DMS153 (cell line): ENCODE measurements at regions not wholly inside any gene's neighbourhood (a gene's known extent, or its start where the extent isn't known, plus 50 kb on each side); places are given as distances from the start of the nearest gene placed in this dataset.

Experiments
- DNase-seq: peaks from one replicate; lab custom pipeline; 2025; lab: John Stamatoyannopoulos, UW

- no peak for DNase-seq
Observed at GRCh38 chr1:81392526-81393226, 408.1 kb upstream of the ADGRL2 start.

DNA sequence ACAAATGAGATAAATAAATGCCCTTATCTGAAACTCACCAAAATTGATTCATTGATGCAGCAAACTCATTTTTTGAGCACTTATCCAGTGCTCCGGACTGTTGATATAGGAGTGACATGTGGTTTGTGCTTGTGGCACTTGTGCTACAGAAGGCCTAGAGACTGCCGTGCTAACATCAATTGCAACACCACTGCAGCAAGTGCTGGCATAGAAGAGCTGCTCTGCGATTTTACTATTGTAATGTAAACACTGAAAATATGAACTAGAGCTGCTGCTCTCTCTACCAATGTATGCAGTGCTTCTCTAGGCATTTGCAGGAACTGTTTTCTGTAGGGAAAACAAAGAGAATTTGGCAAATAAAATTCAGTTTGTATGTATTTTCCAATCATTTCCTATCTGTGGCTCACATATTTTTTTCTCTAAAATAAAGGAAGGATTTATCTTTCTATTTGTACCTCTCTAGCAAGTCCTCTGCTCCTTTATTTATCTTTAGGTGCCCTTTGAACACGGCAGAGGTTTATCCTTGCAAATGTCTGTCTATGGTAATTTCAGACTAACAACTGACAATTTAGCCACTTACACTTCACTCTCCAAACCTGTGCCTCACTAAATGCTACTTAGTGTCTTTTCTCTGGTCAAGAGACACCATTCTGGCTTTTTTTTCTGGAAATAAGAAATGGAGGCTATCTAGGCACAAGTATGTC, 409.5 kb upstream of the ADGRL2 start:
- DNase-seq = peak; percentile 52

GRCh38 chr1:81388435-81388834, 412.3 kb upstream of the ADGRL2 start:
- no peak for DNase-seq

DNA sequence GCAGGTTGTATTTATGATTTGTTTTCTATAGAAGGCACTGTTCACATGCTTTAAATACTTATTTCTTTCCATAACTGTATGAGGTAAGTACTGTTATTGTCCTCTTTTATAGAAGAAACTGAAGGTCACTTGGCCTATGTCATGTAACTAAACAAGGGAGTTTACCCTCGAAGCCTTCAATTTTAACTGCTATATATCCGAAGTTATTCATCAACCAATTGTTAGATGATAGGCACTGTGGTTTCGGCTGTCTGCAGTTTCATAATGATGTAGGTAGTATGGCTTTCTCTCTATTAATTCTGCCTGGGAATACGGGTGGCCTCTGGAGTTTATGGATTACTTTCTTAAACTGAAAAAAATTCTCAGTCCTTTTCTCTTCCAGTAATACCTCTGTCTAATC, 413.3 kb upstream of the ADGRL2 start:
- no peak for DNase-seq

- no peak for DNase-seq
Observed at GRCh38 chr1:81382561-81382960, 418.2 kb upstream of the ADGRL2 start.

DNA sequence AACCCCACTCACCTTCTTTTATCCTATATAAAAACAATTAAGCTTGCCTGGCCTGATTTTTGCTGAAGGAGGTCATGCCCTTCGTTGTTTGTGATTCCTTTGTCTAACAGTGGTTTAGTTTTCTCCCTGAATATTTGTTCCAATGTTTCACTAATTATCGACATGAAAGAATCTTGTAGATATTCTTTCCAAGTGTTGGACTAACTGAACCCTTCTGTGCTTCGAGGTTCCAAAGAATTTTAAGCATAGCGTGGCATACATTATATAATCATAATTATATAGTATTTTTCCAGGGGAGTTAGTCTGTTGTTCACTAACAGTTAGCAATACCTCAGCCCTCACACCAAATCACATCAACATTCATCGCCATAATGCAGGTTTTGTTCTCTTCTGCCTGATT, 418.9 kb upstream of the ADGRL2 start:
- no peak for DNase-seq

GRCh38 chr1:81380436-81380835, 420.3 kb upstream of the ADGRL2 start:
- no peak for DNase-seq

DNA sequence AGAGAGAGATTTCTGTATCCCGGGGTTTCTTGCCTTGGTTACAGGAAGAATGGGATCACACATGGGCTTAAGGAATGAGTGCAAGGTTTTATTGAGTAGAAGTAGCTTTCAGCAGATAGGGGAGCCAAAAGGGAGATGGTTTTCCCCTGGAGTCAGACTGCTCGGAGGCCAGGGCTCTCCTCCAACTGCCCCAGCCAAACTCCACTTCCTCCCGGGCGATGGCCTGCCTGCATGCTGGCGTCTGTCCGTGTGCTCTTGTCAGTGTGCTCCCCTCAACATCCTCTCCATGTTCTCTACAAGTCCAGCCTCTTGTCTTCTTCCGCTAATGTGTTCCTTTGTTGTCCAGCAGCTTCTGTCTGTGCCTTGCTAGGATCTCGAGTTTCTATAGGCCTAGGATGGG, 421.3 kb upstream of the ADGRL2 start:
- DNase-seq = no peak

DNA sequence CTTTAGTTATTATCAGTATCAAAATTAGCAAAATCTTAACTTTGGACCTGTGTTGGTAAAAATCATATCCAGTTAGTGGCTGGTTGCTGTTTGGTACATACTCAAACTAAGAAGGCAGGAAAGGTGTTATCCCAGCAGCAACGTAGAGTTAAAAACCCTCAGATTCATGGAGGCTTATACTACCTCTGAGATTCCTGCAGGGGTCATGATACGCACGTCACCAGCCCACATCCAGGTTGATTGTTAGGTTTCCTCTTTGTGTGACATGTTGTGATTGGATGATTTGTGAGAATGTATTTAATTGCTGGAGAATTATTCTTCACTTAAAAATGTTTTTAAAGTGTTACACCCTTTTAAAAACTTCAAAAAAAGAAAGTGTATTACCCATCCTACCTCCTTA, 423.3 kb upstream of the ADGRL2 start:
- DNase-seq = no peak

DNA sequence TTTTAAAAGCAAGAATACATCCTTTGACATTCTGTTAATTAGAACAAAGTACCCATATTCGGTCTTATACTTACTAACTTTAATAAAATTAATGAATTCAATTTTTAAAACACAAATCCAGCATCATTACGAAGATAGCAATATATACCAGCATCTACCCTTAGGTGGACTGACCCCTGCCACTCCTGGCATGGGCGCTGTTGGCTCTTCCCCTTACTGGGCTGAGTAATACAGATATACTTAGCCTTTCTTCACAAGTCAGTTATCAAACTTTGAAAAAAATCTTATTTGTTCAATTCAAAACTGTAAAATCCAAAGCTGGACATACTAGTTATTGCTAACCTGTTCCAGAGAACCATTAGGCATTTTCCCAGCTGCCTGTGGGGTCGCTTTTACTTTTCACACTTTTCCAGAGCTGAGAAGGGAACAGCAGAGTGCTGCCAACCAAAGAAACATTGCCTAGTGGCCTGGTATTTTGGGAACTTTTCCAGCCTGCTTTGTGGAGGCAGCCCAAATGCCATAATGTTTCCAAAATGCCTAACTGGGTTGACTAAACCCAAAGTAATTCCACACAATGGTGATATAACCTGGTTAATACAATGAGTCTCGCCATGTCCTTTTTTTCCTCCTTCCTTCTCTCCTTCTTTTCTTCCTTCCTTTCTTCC, 424.7 kb upstream of the ADGRL2 start:
- no peak for DNase-seq

DNA sequence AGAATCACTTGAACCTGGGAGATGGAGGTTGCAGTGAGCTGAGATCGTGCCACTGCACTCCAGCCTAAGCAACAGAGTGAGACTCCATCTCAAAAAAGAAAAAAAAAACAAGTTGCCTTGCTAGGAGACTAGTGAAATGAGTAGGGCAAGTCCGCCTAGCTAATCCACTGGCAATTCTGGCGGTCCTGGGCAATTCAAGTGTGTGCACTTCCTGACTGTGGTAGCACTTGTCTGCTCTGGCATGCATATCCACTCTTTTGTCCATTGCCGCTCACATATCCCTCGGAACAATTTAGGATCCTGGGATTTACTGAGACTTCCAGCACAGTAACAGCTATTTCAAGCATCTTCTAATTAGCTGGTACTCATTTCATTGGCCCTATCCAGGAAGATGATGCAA, 426.3 kb upstream of the ADGRL2 start:
- no peak for DNase-seq

GRCh38 chr1:81371864-81372263, 428.9 kb upstream of the ADGRL2 start:
- DNase-seq = no peak

DNA sequence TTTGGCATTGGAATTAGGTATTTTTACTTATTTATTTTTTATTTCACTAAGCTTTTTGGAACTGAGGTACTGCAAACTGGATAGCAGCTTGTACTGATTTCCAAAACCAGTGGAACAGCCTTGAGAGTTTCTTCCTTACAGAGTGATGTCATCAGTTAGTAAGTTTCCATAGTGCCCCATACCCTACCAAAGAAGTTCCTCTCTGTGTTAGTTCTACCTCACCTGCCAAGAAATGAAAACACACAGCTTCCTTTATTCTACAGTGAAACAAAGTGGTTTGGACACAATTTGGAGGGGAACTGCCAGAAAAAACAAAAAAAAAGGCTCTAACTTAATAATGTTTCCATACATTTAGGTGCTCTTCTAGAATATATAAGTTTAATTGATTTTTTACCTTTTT, 430.9 kb upstream of the ADGRL2 start:
- DNase-seq = no peak

- DNase-seq = no peak
Observed at GRCh38 chr1:81366173-81366572, 434.6 kb upstream of the ADGRL2 start.

GRCh38 chr1:81364088-81364487, 436.6 kb upstream of the ADGRL2 start:
- no peak for DNase-seq

DNA sequence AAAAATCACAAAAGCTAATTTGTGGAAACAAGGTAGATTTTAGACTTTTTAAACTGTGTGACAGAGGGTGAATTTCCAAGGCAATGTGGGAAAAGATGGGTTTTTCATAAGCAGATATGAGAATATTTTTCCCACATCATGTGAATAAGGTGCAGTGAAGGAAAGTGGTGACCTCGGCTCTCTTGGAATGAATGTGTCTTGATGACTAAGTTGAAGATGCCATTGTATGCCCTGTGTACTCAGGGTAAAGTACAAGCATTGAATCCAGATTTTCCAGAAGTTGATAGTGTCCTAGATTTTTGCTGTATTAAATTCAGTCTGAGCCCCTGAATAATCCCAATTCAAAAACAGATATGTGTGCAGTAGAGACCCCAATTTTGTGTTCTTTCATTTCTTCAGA, 442.6 kb upstream of the ADGRL2 start:
- no peak for DNase-seq

DNA sequence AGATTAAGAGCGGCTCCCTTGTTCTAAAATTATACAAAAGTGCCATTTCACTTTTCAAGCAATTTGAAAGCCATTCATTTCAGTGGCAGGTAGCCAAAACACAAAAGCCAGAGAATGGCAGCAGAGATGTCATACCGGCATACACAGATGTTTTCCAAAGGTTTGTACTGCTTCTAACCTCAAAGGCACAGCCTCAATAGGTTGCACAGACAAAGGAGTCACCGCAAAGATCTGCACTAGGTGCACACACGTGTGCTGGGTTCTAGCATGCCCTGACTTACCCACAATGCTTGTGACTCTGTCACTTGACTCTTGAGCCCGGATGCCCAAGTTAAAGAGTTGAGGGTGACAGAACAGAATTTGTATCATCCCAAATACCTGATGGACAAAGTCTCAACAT, 448.9 kb upstream of the ADGRL2 start:
- DNase-seq = no peak

GRCh38 chr1:81349194-81349965, 451.4 kb upstream of the ADGRL2 start:
- DNase-seq = no peak

- no peak for DNase-seq
Observed at GRCh38 chr1:81345110-81345509, 455.6 kb upstream of the ADGRL2 start.

- DNase-seq = no peak
Observed at GRCh38 chr1:81340239-81340638, 460.5 kb upstream of the ADGRL2 start.

DNA sequence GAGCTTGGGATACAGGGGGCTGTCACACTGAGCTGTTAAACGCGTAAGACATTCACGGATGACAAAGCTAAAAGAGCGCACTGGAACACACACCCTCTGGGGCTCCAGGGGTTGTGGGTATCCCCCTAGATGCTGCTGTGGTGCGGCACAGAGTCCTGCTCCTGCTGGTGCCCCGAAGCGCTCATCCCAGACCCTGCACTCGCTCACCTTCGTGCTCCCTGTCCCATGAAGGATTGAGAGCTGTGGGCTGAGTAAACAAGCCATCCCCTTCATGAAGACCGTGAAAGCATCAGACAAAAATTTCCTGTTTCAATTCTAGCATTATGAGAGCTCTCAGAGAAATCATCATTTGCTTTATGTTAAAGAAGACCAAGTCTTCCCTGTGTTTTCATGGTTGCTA, 463.5 kb upstream of the ADGRL2 start:
- DNase-seq = no peak

DNA sequence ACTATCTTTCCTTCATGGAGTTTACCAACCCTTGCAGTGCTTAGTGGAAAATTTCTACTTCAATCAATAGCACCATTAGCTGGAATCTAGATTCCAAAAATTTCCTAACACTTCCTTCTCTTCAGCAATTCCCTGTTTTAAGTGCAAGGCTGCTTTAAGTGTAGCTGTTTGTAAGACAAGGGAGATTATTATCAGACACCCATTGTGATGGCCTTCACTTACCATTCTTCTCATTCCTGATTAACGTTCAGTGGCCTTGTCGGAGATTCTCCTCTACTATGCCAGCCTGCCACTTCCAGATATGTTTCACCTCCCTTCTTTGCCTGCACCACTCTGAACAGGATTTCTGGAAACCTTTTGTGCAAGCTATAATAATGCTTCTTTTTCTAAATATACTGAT, 464.9 kb upstream of the ADGRL2 start:
- no peak for DNase-seq

- DNase-seq = no peak
Observed at GRCh38 chr1:81330521-81330920, 470.2 kb upstream of the ADGRL2 start.
